CD4-positive, alpha-beta T cell treated with Interleukin-17A for 1 hour (primary cell): ENCODE measurements at regions not wholly inside any gene's neighbourhood (a gene's known extent, or its start where the extent isn't known, plus 50 kb on each side); places are given as distances from the start of the nearest gene placed in this dataset.

Experiments used
- DNase-seq: peaks from one replicate; pipeline ENCODE4 v3.0.0-alpha.2; 2020

- peak; percentile 61 for DNase-seq
These were observed 103.7 kb upstream of the TAF1B start for GRCh38 chr2:9739531-9739964.

GRCh38 chr2:9740382-9741073 lies 102.7 kb upstream of the TAF1B start:
- DNase-seq, result no peak

- DNase-seq, result no peak
These were observed 102.2 kb upstream of the TAF1B start for GRCh38 chr2:9741110-9741509.

GRCh38 chr2:9742601-9743000 lies 100.7 kb upstream of the TAF1B start:
- DNase-seq, result no peak

GRCh38 chr2:9744256-9745004 lies 98.8 kb upstream of the TAF1B start:
- DNase-seq, result no peak

GRCh38 chr2:9745153-9745899 lies 97.9 kb upstream of the TAF1B start:
- no peak for DNase-seq

- DNase-seq, result no peak
These were observed 95.9 kb upstream of the TAF1B start for GRCh38 chr2:9747396-9747795.

- no peak for DNase-seq
These were observed 94.7 kb upstream of the TAF1B start for GRCh38 chr2:9748577-9748976.

GRCh38 chr2:9749546-9750223 lies 93.6 kb upstream of the TAF1B start:
- no peak for DNase-seq

- DNase-seq, result no peak
These were observed 92.8 kb upstream of the TAF1B start for GRCh38 chr2:9750224-9751215.

GRCh38 chr2:9751831-9752230 lies 91.4 kb upstream of the TAF1B start:
- no peak for DNase-seq

GRCh38 chr2:9752441-9753275 lies 90.6 kb upstream of the TAF1B start:
- DNase-seq, result peak; percentile 65

- peak; percentile 55 for DNase-seq
These were observed 90.0 kb upstream of the TAF1B start for GRCh38 chr2:9753276-9753600.

GRCh38 chr2:9753665-9754531 lies 89.4 kb upstream of the TAF1B start:
- DNase-seq, result peak; percentile 57

- peak; percentile 9 for DNase-seq
These were observed 88.8 kb upstream of the TAF1B start for GRCh38 chr2:9754532-9754887.

GRCh38 chr2:9755008-9755407 lies 88.3 kb upstream of the TAF1B start:
- DNase-seq, result no peak

GRCh38 chr2:9755638-9756037 lies 87.6 kb upstream of the TAF1B start:
- no peak for DNase-seq

GRCh38 chr2:9756692-9757250 lies 86.5 kb upstream of the TAF1B start:
- no peak for DNase-seq

- no peak for DNase-seq
These were observed 85.6 kb upstream of the TAF1B start for GRCh38 chr2:9757501-9758264.
